ENCODE measurements at regions not wholly inside any gene's neighbourhood (a gene's known extent, or its start where the extent isn't known, plus 50 kb on each side); places are given as distances from the start of the nearest gene placed in this dataset.

DNA sequence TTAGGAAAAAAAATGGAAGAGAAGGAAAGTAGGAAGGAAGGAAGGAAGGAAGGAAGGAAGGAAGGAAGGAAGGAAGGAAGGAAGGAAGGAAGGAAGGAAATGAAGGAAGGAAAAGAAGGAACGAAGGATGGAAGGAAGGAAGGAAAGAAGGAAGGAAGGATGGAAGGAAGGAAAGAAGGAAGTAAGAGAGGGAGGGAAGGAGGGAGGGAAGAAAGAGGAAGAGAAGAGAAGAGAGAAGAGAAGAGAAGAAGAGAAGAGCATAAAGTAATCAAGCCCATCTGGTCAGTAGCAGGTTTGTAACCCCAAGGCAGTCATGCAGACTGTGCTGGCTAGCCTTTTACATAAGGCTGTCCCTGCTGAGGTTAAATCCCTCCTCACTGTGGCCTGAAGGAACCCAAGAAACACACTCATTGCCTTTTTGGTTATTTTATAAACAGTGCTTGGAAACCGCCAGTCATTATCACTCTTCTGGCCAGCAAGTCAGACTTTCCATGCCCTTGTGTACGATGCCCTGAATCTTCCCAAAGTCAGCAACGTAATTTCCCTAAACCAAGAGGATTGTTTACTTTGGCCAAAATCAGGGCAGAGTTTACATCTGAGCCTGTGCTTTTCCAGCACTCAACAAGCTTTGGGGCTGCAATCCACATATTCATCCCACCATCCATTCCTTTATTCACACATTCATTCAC lies 409.6 kb upstream of the MAF start:
- no peak overlapping the region for H3K4me3 Mint-ChIP-seq (ENCODE audit: unreplicated experiment)
- H3K36me3 Mint-ChIP-seq (ENCODE audit: unreplicated experiment), result no peaks in the 10 kb centered on the region
- no peaks in the 10 kb centered on the region for H3K9me3 Mint-ChIP-seq (ENCODE audit: unreplicated experiment)
- H3K27me3 Mint-ChIP-seq (ENCODE audit: unreplicated experiment), result no peaks in the 10 kb centered on the region
- H3K4me1 Mint-ChIP-seq (ENCODE audit: low read depth, unreplicated experiment), result peaks cover 12% of the 10 kb centered on the region
- no peak for TF ChIP-seq CTCF (IDR thresholded peaks at IDR 0.05; ENCODE audit: partially characterized antibody, unreplicated experiment)
- DNase-seq, result no peak
- H3K27ac Mint-ChIP-seq (ENCODE audit: unreplicated experiment), result no peak overlapping the region

DNA sequence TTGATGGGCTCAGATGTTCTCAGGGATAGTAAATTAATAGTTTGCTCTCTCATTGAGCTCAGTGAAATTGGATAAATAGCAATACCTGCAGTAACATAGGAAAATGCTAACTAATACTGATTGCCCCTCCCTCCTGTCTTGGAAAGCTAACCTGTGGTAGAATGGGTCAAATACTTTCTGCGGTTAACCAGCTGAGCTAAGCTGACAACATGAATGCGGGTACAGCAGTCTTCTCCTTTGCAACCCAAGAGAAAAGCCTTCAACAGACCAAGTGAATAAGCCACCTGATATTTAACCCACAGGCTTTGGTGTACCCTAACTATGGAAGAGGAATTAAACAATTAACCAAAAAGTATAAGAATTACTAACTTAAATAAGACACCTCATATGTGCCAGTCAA lies 408.3 kb upstream of the MAF start:
- no peak for TF ChIP-seq CTCF (IDR thresholded peaks at IDR 0.05; ENCODE audit: partially characterized antibody, unreplicated experiment)
- Mint-ChIP-seq H3K4me3 (ENCODE audit: unreplicated experiment) (no peak overlapping the region), H3K27me3 (ENCODE audit: unreplicated experiment) (peaks cover 1% of the 10 kb centered on the region), H3K9me3 (ENCODE audit: unreplicated experiment) (no peaks in the 10 kb centered on the region), H3K27ac (ENCODE audit: unreplicated experiment) (no peak overlapping the region), H3K4me1 (ENCODE audit: low read depth, unreplicated experiment) (peaks cover 12% of the 10 kb centered on the region), H3K36me3 (ENCODE audit: unreplicated experiment) (peaks cover 10% of the 10 kb centered on the region)
- DNase-seq, result no peak

DNA sequence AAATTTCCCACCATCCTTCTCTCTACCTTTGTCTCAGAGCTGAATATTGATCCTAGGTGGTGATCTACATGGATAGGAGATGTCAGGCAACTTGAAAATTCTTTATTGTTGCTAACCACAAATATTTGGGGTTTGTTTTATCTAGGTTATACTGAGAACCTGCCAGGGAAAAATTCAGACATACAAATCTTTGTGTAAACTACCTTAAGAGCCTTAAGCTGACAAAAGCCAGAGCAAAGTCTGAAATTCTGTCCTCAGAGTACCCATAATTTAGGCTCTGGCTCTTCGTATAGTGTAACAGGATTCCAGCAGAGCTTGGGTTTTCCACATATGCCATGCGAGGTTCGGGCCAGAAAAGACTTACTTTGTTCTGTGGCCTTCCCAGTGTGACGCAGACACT lies 406.7 kb upstream of the MAF start:
- no peak overlapping the region for H3K4me3 Mint-ChIP-seq (ENCODE audit: unreplicated experiment)
- no peak overlapping the region for H3K27ac Mint-ChIP-seq (ENCODE audit: unreplicated experiment)
- no peak for TF ChIP-seq CTCF (IDR thresholded peaks at IDR 0.05; ENCODE audit: partially characterized antibody, unreplicated experiment)
- H3K4me1 Mint-ChIP-seq (ENCODE audit: low read depth, unreplicated experiment), result peaks cover 12% of the 10 kb centered on the region
- H3K27me3 Mint-ChIP-seq (ENCODE audit: unreplicated experiment), result peaks cover 3% of the 10 kb centered on the region
- peaks cover 14% of the 10 kb centered on the region for H3K36me3 Mint-ChIP-seq (ENCODE audit: unreplicated experiment)
- no peaks in the 10 kb centered on the region for H3K9me3 Mint-ChIP-seq (ENCODE audit: unreplicated experiment)
- DNase-seq, result no peak

GRCh38 chr16:80006241-80007215 lies 406.0 kb upstream of the MAF start:
- Mint-ChIP-seq H3K36me3 (ENCODE audit: unreplicated experiment) (peaks cover 14% of the 10 kb centered on the region), H3K4me3 (ENCODE audit: unreplicated experiment) (no peak overlapping the region), H3K4me1 (ENCODE audit: low read depth, unreplicated experiment) (peaks cover 12% of the 10 kb centered on the region), H3K9me3 (ENCODE audit: unreplicated experiment) (no peaks in the 10 kb centered on the region), H3K27ac (ENCODE audit: unreplicated experiment) (no peak overlapping the region), H3K27me3 (ENCODE audit: unreplicated experiment) (peaks cover 3% of the 10 kb centered on the region)
- no peak for DNase-seq
- TF ChIP-seq CTCF (IDR thresholded peaks at IDR 0.05; ENCODE audit: partially characterized antibody, unreplicated experiment), result no peak

GRCh38 chr16:80004113-80004512 lies 403.6 kb upstream of the MAF start:
- Mint-ChIP-seq H3K9me3 (ENCODE audit: unreplicated experiment) (peaks cover 1% of the 10 kb centered on the region), H3K27me3 (ENCODE audit: unreplicated experiment) (peaks cover 3% of the 10 kb centered on the region), H3K27ac (ENCODE audit: unreplicated experiment) (no peak overlapping the region), H3K4me1 (ENCODE audit: low read depth, unreplicated experiment) (peaks cover 12% of the 10 kb centered on the region), H3K36me3 (ENCODE audit: unreplicated experiment) (peaks cover 14% of the 10 kb centered on the region), H3K4me3 (ENCODE audit: unreplicated experiment) (no peak overlapping the region)
- no peak for TF ChIP-seq CTCF (IDR thresholded peaks at IDR 0.05; ENCODE audit: partially characterized antibody, unreplicated experiment)
- DNase-seq, result no peak

Data from glutamatergic neuron (in vitro differentiated cells).